Body of pancreas (tissue), 4 donors: ENCODE measurements at regions not wholly inside any gene's neighbourhood (a gene's known extent, or its start where the extent isn't known, plus 50 kb on each side); places are given as distances from the start of the nearest gene placed in this dataset.

Experiments used
- POLR2A ChIP-seq, 3 donors: fragments of 450-650 bp; IDR thresholded peaks; one replicate each; pipeline ENCODE4 v1.6.1; 2016; ENCODE audit warnings: antibody characterized with exemption in 3 of 3, mild to moderate bottlenecking in 2 of 3
- TF ChIP-seq, protein P1 (sequence below), 7 experiments: fragments of 450-650 bp in 4 of 7; fragments of 200-600 bp in 3 of 7; sonication (generic) in 3 of 7; IDR thresholded peaks; one replicate each; pipeline ENCODE4 v1.5.1; 2016 to 2019; ENCODE audit warnings: antibody characterized with exemption in 7 of 7

DNA sequence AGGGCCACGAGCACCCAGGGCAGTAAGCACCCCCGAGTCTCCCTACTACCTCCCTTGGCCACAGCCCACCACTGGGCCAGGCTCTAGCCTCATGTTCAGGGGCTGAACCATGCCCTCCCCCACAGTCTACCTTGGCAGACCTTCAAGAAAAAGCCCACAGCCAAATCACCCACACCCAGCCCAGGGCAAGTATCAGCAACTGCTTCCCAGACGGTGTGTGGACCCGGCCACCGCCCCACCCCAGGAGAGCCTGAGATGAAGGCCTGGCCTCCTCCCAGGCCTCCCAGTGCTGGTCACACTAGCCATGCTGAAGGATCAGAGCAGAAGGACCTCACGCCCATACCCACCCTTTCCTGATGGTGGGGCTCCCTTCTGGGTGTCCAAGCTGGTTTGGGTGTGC, 92.0 kb upstream of the LINGO1 start:
- TF ChIP-seq, protein P1, sequence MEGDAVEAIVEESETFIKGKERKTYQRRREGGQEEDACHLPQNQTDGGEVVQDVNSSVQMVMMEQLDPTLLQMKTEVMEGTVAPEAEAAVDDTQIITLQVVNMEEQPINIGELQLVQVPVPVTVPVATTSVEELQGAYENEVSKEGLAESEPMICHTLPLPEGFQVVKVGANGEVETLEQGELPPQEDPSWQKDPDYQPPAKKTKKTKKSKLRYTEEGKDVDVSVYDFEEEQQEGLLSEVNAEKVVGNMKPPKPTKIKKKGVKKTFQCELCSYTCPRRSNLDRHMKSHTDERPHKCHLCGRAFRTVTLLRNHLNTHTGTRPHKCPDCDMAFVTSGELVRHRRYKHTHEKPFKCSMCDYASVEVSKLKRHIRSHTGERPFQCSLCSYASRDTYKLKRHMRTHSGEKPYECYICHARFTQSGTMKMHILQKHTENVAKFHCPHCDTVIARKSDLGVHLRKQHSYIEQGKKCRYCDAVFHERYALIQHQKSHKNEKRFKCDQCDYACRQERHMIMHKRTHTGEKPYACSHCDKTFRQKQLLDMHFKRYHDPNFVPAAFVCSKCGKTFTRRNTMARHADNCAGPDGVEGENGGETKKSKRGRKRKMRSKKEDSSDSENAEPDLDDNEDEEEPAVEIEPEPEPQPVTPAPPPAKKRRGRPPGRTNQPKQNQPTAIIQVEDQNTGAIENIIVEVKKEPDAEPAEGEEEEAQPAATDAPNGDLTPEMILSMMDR (IDR thresholded peaks at IDR 0.05), result no peak
- TF ChIP-seq POLR2A (IDR thresholded peaks at IDR 0.05), result no peak
